Activated CD4-positive, alpha-beta T cell treated with anti-CD3 and anti-CD28 coated beads for 36 hours (primary cell): ENCODE measurements at regions not wholly inside any gene's neighbourhood (a gene's known extent, or its start where the extent isn't known, plus 50 kb on each side); places are given as distances from the start of the nearest gene placed in this dataset.

ENCODE experiments used
- ATAC-seq: fragments of 200-7000 bp; cut with Tn5 transposase; one replicate; pipeline ENCODE4 v1.10.0; 2021; ENCODE audit warnings: mild to moderate bottlenecking, moderate library complexity
- CTCF ChIA-PET: fragments of 350-600 bp; sonication (Branson Sonifier 250); formaldehyde crosslinking; loops from one replicate; lab custom pipeline; 2021; ENCODE audit warnings: antibody characterized with exemption; lab: Charles Lee
- POLR2A ChIA-PET: fragments of 350-600 bp; sonication (Branson Sonifier 250); formaldehyde crosslinking; loops from one replicate; lab custom pipeline; 2021; ENCODE audit warnings: antibody characterized with exemption, inconsistent platforms; lab: Charles Lee
- DNase-seq: peaks from one replicate; pipeline ENCODE4 v3.0.0-alpha.2; 2020
- H3K27ac Mint-ChIP-seq: one replicate; pipeline ENCODE4 v1.8.0; 2021; ENCODE audit warnings: mixed read lengths
- H3K27me3 Mint-ChIP-seq: one replicate; pipeline ENCODE4 v1.8.0; 2021; ENCODE audit warnings: mixed read lengths
- H3K36me3 Mint-ChIP-seq: one replicate; pipeline ENCODE4 v1.8.0; 2021; ENCODE audit warnings: low read depth, mixed read lengths
- H3K4me1 Mint-ChIP-seq: one replicate; pipeline ENCODE4 v1.8.0; 2021; ENCODE audit warnings: mixed read lengths
- H3K4me3 Mint-ChIP-seq: one replicate; pipeline ENCODE4 v1.8.0; 2021; ENCODE audit warnings: mild to moderate bottlenecking, moderate library complexity, mixed read lengths
- H3K9me3 Mint-ChIP-seq: one replicate; pipeline ENCODE4 v1.8.0; 2021; ENCODE audit warnings: low read depth, mixed read lengths
- intact Hi-C, 2 experiments: fragments of 100-400 bp; cut with DNase I in 1 of 2; cut with micrococcal nuclease in 1 of 2; formaldehyde crosslinking; loops; one replicate each; pipeline versions ENCODE4 v1.14.2 to v1.15.1; 2022 to 2024; cut with DNase I, micrococcal nuclease

DNA sequence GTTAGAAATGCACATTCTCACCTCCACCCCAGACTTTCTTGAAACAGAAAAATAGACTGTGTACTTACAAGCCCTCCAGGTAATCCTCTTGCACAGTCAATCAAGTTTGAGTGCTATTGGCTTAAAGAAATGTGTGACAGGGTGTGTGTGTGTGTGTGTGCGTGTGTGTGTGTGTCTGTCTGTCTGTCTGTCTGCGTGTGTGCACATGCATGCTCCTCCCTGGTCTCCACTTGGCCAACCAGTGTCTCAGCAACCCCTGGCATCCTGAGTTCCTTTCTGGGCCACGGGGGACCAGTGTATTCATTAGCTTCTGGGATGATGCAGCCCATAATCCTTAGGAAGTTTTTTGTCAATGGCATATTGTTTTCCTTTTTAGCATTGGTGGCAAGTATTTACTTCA is 128.8 kb upstream of the IL12A start:
- Mint-ChIP-seq H3K4me1 (no peaks in the 10 kb centered on the region), H3K9me3 (no peaks in the 10 kb centered on the region), H3K27ac (no peak overlapping the region), H3K4me3 (no peak overlapping the region), H3K27me3 (peaks cover 14% of the 10 kb centered on the region), H3K36me3 (no peaks in the 10 kb centered on the region)
- ATAC-seq, result no peak
- ChIA-PET POLR2A (no interaction called here), CTCF (interaction anchor here (0.6 kb wide), 1 partner anchor 161 kb away, joined by 3 read pairs; no protein-coding TSS in a partner anchor)
- no peak for DNase-seq
- intact Hi-C loops, result no loop called here

DNA sequence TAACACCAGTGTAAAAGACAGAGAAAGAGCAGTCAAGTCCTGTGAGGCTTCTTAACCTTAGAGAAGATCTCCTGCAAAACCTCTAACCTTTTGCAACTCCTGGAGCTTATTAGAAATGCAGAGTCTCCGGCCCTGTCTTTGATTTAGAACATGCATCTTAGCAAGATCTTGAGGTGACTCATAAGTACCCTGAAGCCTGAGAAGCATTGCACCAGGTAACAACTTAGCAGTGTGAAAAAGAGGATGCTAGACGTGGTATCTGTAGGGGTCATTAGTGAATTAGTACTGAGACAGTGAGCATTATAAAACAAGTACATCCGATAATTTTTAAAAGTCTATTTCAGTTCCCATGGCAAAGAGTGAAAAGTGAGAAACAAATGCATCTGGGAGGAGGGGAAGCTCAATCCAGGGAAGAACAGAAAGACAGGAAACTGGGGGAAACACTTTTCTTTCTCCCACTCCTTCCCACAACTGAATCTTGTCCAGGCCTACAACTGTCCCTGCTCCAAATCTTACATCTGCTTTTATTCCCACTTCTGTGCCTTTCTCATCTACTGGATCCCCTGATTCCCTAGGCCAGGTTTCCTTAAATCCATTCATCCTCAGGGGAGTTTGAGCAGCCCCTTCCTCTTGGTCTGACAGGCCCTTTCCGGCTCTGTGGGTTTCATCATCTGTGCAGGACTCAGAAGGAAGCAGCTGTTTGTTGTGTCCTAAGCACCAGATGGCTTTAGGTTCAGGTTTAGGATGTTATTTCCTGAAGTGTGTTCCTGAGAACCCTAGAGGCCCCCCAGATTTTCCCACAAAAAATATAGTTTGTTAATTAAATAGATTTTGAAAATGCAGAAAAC is 128.1 kb upstream of the IL12A start:
- intact Hi-C loops, result no loop called here
- no peak for ATAC-seq
- Mint-ChIP-seq H3K4me1 (no peaks in the 10 kb centered on the region), H3K27ac (no peak overlapping the region), H3K27me3 (peaks cover 12% of the 10 kb centered on the region), H3K36me3 (no peaks in the 10 kb centered on the region), H3K9me3 (no peaks in the 10 kb centered on the region), H3K4me3 (no peak overlapping the region)
- ChIA-PET CTCF (no interaction called here), POLR2A (no interaction called here)
- no peak for DNase-seq

DNA sequence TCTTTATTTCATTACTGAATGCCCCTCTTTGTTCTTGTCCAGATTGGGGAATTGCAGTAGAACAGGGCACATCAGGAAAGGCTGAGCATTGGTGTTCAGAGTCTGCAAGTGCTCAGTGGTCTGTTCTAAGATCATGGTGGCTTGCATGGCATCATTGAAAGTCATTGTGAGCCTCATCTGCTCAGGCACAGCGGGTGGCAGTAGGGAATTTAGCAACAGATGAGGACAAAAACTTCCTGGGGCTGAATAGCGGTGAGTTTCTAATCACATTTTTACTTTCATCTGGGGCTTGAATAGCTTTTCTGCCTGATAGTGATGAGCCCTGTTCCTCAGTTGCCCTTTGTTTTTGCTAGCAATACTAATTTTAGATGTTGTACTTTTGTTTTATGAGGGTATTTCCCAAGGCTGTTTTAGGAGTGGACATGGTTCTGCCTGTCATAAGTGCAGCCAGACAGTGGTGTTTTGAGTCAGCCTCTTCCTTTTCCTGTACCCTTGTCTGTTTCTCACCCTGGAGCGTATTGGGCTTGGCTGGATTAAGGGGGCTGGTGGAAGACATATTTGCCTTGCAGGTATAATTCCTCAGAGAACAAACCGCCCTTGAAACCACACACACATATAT is 127.2 kb upstream of the IL12A start:
- Mint-ChIP-seq H3K9me3 (no peaks in the 10 kb centered on the region), H3K27ac (no peak overlapping the region), H3K4me1 (no peaks in the 10 kb centered on the region), H3K27me3 (peaks cover 4% of the 10 kb centered on the region), H3K36me3 (no peaks in the 10 kb centered on the region), H3K4me3 (no peak overlapping the region)
- ATAC-seq (no peak), DNase-seq (no peak)
- ChIA-PET POLR2A (no interaction called here), CTCF (no interaction called here)
- intact Hi-C loops, result no loop called here

DNA sequence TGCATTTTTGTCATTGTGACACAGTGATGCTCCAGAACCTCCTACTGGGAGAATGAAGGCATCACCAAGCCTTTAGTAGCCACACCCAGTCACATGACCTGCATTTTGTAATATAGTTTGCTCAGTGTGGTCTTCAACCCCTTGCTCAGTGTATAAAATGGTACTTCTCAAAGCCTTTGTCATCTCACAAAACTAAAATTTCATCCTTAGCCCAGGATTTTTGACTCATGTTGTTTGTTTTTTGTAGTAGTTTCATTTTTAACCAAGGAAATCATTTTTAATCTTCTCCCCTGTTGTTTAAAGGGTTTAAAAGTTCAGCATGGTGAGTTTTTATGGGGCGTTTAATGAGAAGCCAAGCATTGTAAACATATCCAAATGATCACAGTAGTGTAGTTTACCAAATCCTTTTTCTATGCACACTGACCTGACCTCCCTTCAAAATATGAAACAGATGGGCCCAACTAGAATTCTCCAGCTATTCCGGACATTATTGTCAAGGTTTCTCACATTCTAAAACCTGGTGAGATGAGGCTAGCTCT is 123.5 kb upstream of the IL12A start:
- Mint-ChIP-seq H3K36me3 (no peaks in the 10 kb centered on the region), H3K4me3 (no peak overlapping the region), H3K9me3 (no peaks in the 10 kb centered on the region), H3K4me1 (no peaks in the 10 kb centered on the region), H3K27ac (no peak overlapping the region), H3K27me3 (no peaks in the 10 kb centered on the region)
- intact Hi-C loops, result no loop called here
- DNase-seq (no peak), ATAC-seq (no peak)
- ChIA-PET POLR2A (no interaction called here), CTCF (no interaction called here)

DNA sequence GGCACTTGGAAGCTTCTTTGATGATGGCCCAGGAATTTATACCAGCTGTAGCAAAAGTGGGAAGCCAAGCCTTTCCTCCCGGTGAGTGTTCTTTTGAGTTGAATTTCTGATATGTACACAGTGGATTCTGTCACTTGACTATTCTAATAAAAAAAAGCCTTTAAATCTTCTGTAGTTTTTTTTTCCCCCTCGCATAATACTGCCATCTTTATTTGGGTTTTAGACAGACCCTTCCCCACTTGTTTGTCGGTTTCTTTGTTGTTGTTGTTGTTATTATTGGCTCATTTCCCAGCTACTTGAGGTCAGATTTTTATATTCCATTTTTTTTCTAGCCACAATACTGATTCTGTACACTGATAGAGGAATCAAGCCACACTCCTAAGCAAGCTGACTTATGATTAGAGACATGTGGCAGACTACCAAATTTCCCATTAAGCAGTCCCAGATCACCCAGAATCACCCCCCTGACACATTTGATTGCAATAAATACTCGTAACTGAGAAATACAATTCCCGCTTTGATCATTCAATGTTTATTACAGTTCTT is 122.4 kb upstream of the IL12A start:
- Mint-ChIP-seq H3K27ac (no peak overlapping the region), H3K4me3 (no peak overlapping the region), H3K9me3 (no peaks in the 10 kb centered on the region), H3K36me3 (no peaks in the 10 kb centered on the region), H3K4me1 (no peaks in the 10 kb centered on the region), H3K27me3 (no peaks in the 10 kb centered on the region)
- DNase-seq (no peak), ATAC-seq (no peak)
- intact Hi-C loops, result no loop called here
- ChIA-PET POLR2A (no interaction called here), CTCF (interaction anchor here (0.6 to 0.9 kb wide), 2 partner anchors 18 to 476 kb away, joined by 3 to 4 read pairs; no protein-coding TSS in a partner anchor)

DNA sequence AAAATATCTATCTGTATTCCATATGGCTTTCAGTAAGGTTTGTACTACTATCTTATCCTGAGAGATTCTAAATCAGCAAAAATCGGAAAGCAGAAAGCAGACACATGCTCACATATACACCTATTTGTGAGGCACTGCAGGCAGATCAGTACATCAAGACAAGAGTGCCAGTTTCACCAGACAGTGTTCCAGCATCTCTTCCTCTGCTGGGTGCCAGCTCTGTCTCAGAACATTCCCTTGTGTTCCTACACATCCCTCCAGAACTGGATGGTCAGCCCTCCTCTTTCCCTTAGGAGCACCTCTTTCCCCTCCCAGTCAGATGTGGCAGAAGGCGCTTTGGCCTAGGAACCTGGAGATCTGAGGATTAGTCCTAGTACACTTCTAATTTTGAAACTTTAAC is 121.3 kb upstream of the IL12A start:
- Mint-ChIP-seq H3K9me3 (no peaks in the 10 kb centered on the region), H3K4me3 (no peak overlapping the region), H3K36me3 (no peaks in the 10 kb centered on the region), H3K27ac (no peak overlapping the region), H3K27me3 (peaks cover 2% of the 10 kb centered on the region), H3K4me1 (no peaks in the 10 kb centered on the region)
- intact Hi-C loops, result no loop called here
- DNase-seq (no peak), ATAC-seq (no peak)
- POLR2A ChIA-PET, result no interaction called here
- CTCF ChIA-PET, result interaction anchor here (0.6 to 0.9 kb wide), 2 partner anchors 17 to 1060 kb away, joined by 3 to 4 read pairs; no protein-coding TSS in a partner anchor

DNA sequence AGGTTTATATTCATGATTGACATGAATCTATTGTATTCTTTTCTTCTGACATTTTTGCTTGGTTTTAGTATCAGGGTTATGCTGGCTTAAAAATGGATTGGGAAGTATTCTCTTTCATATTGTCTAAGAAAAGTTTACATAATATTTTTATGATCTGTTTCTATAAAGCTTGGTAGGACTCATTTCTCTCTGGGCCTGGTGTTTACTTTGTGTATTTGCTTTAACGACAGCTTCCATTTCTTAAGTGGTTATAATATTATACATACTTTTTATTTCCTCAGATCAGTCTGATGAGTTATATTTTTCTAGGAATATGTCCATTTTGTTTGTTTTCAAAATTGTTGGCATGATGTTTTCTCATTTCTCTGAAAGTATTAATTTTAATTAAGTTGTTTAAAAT is 117.9 kb upstream of the IL12A start:
- intact Hi-C loops, result no loop called here
- Mint-ChIP-seq H3K9me3 (no peaks in the 10 kb centered on the region), H3K4me1 (no peaks in the 10 kb centered on the region), H3K27ac (no peak overlapping the region), H3K36me3 (no peaks in the 10 kb centered on the region), H3K27me3 (peaks cover 4% of the 10 kb centered on the region), H3K4me3 (no peak overlapping the region)
- ChIA-PET CTCF (interaction anchor here (1.5 kb wide), 1 partner anchor 133 kb away, joined by 3 read pairs; no protein-coding TSS in a partner anchor), POLR2A (no interaction called here)
- DNase-seq (no peak), ATAC-seq (no peak)

DNA sequence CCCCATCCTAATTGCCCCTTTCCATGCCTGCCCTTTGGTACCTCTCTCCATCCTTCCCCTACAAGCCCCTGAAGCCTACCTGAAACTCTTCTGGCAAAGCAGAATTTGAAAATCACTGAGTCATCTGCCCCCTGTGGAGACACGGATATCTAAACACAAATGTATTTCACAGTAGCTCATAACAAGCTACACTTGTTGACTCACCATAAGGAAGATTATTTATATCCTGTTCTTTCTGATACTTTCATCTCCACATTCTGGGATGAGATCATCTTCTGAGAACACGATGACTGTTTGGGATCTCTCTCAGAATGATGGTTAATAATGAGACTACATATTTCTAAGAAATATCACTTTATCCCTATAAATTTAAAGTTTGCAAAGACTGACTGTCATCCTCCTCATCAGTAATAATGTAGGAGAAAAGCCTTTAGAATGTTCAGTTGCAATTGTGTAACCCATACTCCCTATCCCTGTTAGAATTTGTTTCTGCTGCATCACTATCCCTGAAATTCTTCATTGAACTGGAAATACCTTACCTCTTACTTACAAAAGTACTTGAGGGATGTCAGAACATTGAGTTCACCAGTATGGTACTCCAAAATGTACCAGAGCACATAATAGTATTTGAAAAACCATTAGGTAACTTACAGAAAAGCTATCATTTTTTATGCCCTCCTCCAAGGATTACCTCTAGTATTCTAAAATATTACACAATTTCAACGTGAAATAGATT is 116.1 kb upstream of the IL12A start:
- Mint-ChIP-seq H3K4me3 (no peak overlapping the region), H3K27ac (no peak overlapping the region), H3K36me3 (no peaks in the 10 kb centered on the region), H3K9me3 (no peaks in the 10 kb centered on the region), H3K27me3 (peaks cover 4% of the 10 kb centered on the region), H3K4me1 (no peaks in the 10 kb centered on the region)
- intact Hi-C loops, result no loop called here
- ATAC-seq (no peak), DNase-seq (no peak)
- ChIA-PET CTCF (no interaction called here), POLR2A (no interaction called here)

DNA sequence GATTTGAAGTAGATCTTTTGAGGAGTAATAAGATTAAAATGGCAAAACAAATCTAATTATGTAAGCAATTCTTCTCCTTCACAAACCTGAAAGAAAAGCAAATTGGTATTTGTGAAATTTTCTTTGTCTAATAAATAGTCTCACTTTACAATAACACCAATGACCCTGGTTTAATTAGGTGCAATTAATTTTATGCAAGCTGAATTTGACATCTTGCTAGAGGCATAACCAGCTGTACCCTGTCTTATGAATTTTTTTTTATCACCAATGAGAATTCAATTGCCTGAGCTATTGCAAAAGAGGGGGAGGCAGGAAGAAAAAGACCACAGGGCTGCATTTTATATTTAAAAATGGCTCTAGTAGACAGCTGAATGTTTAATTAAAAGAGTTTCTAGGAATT is 113.5 kb upstream of the IL12A start:
- DNase-seq, result no peak
- CTCF ChIA-PET, result interaction anchor here (0.9 to 1.2 kb wide), 2 partner anchors 9 to 14 kb away, joined by 3 to 4 read pairs; no protein-coding TSS in a partner anchor
- POLR2A ChIA-PET, result no interaction called here
- intact Hi-C loops, result no loop called here
- Mint-ChIP-seq H3K4me1 (no peaks in the 10 kb centered on the region), H3K9me3 (no peaks in the 10 kb centered on the region), H3K27me3 (peaks cover 7% of the 10 kb centered on the region), H3K27ac (no peak overlapping the region), H3K36me3 (no peaks in the 10 kb centered on the region), H3K4me3 (no peak overlapping the region)
- ATAC-seq, result no peak

DNA sequence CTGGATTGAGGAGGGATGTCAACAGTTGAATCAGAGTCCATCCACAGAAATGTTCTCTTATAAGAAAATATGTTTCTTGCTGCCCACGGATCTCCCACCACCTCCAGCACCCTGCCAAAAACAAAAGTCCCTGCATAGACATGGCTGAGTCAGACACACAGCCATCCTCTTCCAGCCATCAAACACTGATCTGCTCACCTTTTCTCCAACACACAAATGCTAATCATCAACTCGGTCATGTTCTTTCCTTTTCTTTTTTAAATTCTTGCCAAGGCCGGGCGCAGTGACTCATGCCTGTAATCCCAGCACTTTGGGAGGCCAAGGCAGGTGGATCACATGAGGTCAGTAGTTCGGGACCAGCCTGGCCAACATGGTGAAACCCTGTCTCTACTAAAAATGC is 110.7 kb upstream of the IL12A start:
- Mint-ChIP-seq H3K4me3 (no peak overlapping the region), H3K27ac (no peak overlapping the region), H3K36me3 (no peaks in the 10 kb centered on the region), H3K4me1 (no peaks in the 10 kb centered on the region), H3K27me3 (peaks cover 5% of the 10 kb centered on the region), H3K9me3 (no peaks in the 10 kb centered on the region)
- intact Hi-C loops, result no loop called here
- no peak for DNase-seq
- ChIA-PET CTCF (no interaction called here), POLR2A (no interaction called here)
- ATAC-seq, result no peak

DNA sequence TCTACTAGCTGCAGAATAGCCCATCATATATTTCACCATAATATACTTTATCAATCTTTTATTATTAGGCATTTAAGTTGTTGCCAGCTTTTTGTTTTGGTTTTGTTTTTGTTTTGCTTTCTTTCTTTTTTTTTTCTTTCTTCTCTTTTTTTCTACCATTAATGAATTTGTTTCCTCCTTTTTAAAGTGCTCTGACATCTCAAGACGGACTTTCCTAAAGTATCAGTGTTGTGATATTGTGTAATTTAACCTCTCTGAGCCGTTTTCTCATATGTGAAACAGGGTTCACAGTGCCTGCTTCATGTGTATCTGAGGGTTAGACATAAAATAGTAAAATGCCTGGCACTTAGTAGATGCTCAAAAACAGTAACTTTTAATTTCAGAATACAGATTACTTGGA is 109.5 kb upstream of the IL12A start:
- Mint-ChIP-seq H3K9me3 (no peaks in the 10 kb centered on the region), H3K27ac (no peak overlapping the region), H3K27me3 (peaks cover 3% of the 10 kb centered on the region), H3K4me3 (no peak overlapping the region), H3K4me1 (no peaks in the 10 kb centered on the region), H3K36me3 (no peaks in the 10 kb centered on the region)
- CTCF ChIA-PET, result interaction anchor here (0.8 kb wide), 2 partner anchors 318 to 963 kb away, joined by 3 to 4 read pairs; no protein-coding TSS in a partner anchor
- POLR2A ChIA-PET, result no interaction called here
- DNase-seq (no peak), ATAC-seq (no peak)
- intact Hi-C loops, result no loop called here
